ENCODE measurements at regions not wholly inside any gene's neighbourhood (a gene's known extent, or its start where the extent isn't known, plus 50 kb on each side); places are given as distances from the start of the nearest gene placed in this dataset.

DNA sequence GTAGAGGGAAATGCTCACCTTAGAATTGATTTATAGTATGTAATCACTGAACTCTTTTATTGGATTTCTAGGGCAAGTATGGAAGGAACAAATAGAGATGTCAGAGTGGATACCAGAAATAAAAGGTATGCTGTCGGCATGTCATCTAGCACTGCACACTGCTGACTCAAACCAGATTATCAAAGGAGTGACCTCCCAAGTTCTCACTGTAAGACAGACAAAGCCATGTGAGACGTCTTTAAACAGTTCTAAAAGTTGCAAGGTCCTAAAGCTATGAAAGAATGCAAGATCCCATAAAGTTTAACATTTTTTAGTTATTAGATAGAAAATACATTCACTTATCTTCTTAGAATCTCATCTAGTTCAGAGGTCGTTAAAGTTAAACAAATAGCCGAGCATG lies 70.0 kb upstream of the CPM start:
- no peaks in the 10 kb centered on the region for H3K36me3 ChIP-seq
- H3K27me3 ChIP-seq = no peaks in the 10 kb centered on the region
- H3K4me1 ChIP-seq = peaks cover 0 to 3% of the 10 kb centered on the region in 2 donors
- intact Hi-C loops (cut with DNase I) = no loop called here
- TF ChIP-seq CTCF (IDR thresholded peaks at IDR 0.05) = no peak
- no peaks in the 10 kb centered on the region for H3K9me3 ChIP-seq
- no peak for DNase-seq (ENCODE audit: low spot score in 2 of 2)
- H3K4me3 ChIP-seq = no peak overlapping the region
- no peak overlapping the region for H3K27ac ChIP-seq

- Histone ChIP-seq H3K4me3 (no peak overlapping the region), H3K27ac (no peak overlapping the region), H3K4me1 (peaks cover 0 to 3% of the 10 kb centered on the region in 2 donors), H3K36me3 (no peaks in the 10 kb centered on the region), H3K9me3 (no peaks in the 10 kb centered on the region), H3K27me3 (no peaks in the 10 kb centered on the region)
- DNase-seq (ENCODE audit: low spot score in 2 of 2) = no peak
- intact Hi-C loops (cut with DNase I) = no loop called here
- TF ChIP-seq CTCF (IDR thresholded peaks at IDR 0.05) = no peak
These were observed 71.0 kb upstream of the CPM start for GRCh38 chr12:69003991-69004390.

- Histone ChIP-seq H3K4me1 (peaks cover 0 to 3% of the 10 kb centered on the region in 2 donors), H3K4me3 (peak overlapping the region in 1 of 2 donors; percentile 38), H3K27ac (no peak overlapping the region), H3K27me3 (no peaks in the 10 kb centered on the region), H3K9me3 (no peaks in the 10 kb centered on the region), H3K36me3 (no peaks in the 10 kb centered on the region)
- TF ChIP-seq CTCF (IDR thresholded peaks at IDR 0.05) = no peak
- DNase-seq (ENCODE audit: low spot score in 2 of 2) = no peak
- intact Hi-C loops (cut with DNase I) = no loop called here
These were observed 74.3 kb upstream of the CPM start for GRCh38 chr12:69007101-69007854.

DNA sequence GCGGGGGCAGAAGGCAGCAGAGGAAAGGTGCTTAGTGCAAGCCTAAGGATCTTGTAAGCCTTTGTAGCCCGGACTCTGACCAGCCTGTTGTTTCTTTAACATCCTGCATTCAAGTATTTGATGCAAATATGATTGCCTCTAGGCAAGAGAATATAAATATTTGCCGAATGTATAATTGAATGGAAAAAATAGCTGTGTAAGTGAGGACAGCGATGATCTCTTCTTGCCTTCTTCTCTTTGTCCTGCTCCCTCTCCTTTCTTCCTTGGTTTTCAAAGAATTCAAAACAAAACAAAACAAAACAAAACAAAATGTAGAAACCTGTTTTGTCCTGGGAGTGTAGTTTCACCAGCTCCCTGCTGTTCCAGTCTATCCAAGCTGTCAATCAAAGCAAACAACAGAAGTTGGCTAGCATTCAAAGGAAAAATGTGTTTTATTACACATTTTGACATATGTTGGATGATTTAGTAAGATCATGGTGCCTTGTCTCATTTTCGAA lies 74.9 kb upstream of the CPM start:
- H3K4me3 ChIP-seq = no peak overlapping the region
- peaks cover 0 to 3% of the 10 kb centered on the region in 2 donors for H3K4me1 ChIP-seq
- no peaks in the 10 kb centered on the region for H3K27me3 ChIP-seq
- H3K27ac ChIP-seq = no peak overlapping the region
- no peaks in the 10 kb centered on the region for H3K36me3 ChIP-seq
- H3K9me3 ChIP-seq = no peaks in the 10 kb centered on the region
- TF ChIP-seq CTCF (IDR thresholded peaks at IDR 0.05) = no peak
- intact Hi-C loops (cut with DNase I) = no loop called here
- no peak for DNase-seq (ENCODE audit: low spot score in 2 of 2)

DNA sequence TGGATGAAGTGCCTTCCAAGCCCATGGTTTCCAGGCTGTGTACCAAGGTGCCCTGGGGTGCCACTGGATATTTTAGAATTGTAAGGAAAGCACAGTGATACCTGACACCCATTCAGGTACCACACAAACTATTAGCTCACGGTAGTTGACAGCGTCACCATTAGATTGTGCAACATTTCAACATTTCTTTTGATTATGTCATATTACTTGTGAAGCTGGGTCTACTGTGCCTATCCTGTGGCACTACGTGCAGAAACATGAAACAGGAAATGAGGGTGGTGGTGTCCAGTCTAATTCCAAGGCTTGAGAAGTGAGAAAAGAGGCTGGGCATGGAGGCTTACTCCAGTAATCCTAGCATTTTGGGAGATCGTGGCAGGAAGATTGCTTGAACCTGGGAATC lies 75.5 kb upstream of the CPM start:
- Histone ChIP-seq H3K36me3 (no peaks in the 10 kb centered on the region), H3K27ac (no peak overlapping the region), H3K4me1 (peaks cover 0 to 3% of the 10 kb centered on the region in 2 donors), H3K4me3 (no peak overlapping the region), H3K9me3 (no peaks in the 10 kb centered on the region), H3K27me3 (no peaks in the 10 kb centered on the region)
- no peak for TF ChIP-seq CTCF (IDR thresholded peaks at IDR 0.05)
- no peak for DNase-seq (ENCODE audit: low spot score in 2 of 2)
- intact Hi-C loops (cut with DNase I) = no loop called here

Measured in ascending aorta (tissue), 2 donors.